K562 (cell line): ENCODE measurements at regions not wholly inside any gene's neighbourhood (a gene's known extent, or its start where the extent isn't known, plus 50 kb on each side); places are given as distances from the start of the nearest gene placed in this dataset.
A peak's percentile ranks its signal among the peaks of the same experiment; 100 is the strongest.

Experiments
- ATAC-seq: fragments of 200-7000 bp; cut with Tn5 transposase; 3 replicates; pipeline ENCODE4 v1.9.1; 2020; ENCODE audit warnings: moderate library complexity
- BruUV-seq: library from RNA; stranded (reverse); fragments of 400-500 nt; replicated peaks from 2 replicates; lab custom pipeline; 2021; lab: Mats Ljungman, UMichigan
- CTCF ChIA-PET: fragments of 300-600 bp; formaldehyde crosslinking; extraction: SDS; loops from one replicate; lab custom pipeline; 2021; ENCODE audit warnings: low intra/inter-chr PET ratio; lab: Yijun Ruan, JAX
- POLR2A ChIA-PET: fragments of 300-600, 350-650 bp; sonication (Branson Sonifier 250); formaldehyde crosslinking; extraction: SDS; loops from one replicate; lab custom pipeline; 2021; ENCODE audit warnings: antibody characterized with exemption, inconsistent platforms; lab: Yijun Ruan, JAX
- DNase-seq, 4 experiments: peaks; one replicate each; pipeline versions ENCODE4 v3.0.0 to v3.0.0-alpha.2; 2011 to 2018; ENCODE audit warnings: low spot score in 3 of 4, mixed read lengths in 3 of 4; ENCODE audit errors: extremely low read depth in 1 of 4
- FAIRE-seq: peaks from 2 replicates; lab custom pipeline; 2011; peaks lifted over from hg19 to GRCh38; lab: Jason Lieb, UNC
- H2AFZ ChIP-seq: 2 replicates; pipeline ENCODE4 v1.6.0; 2011; ENCODE audit warnings: low read depth, low read length, control low read depth, inconsistent platforms
- H3K27ac ChIP-seq: fragments of 200-600 bp; 3 replicates; pipeline ENCODE4 v1.8.0; 2011; ENCODE audit warnings: low read depth, mild to moderate bottlenecking, control low read depth, inconsistent platforms, low read length, moderate library complexity, mixed read lengths; ENCODE audit errors: extremely low read depth
- H3K27me3 ChIP-seq, 2 experiments: fragments of 300-600 bp in 1 of 2; 2 replicates in 1 of 2; 3 replicates in 1 of 2; pipeline versions ENCODE4 v1.6.0 to v1.8.0; 2011; ENCODE audit warnings: inconsistent platforms in 2 of 2, low read length in 2 of 2, mild to moderate bottlenecking in 1 of 2, mixed read lengths in 1 of 2, moderate library complexity in 1 of 2; ENCODE audit not compliant: control insufficient read depth in 2 of 2, insufficient read depth in 2 of 2
- H3K36me3 ChIP-seq: fragments of 300-600 bp; 3 replicates; pipeline ENCODE4 v1.8.0; 2011; ENCODE audit warnings: mild to moderate bottlenecking, low read length, inconsistent platforms; ENCODE audit not compliant: control insufficient read depth, insufficient read depth
- H3K4me1 ChIP-seq, 2 experiments: fragments of 200-600 bp in 1 of 2; replicated peaks in 1 of 2; 2 replicates in 1 of 2; 3 replicates in 1 of 2; pipeline versions ENCODE4 v1.5.1 to v1.8.0; 2011; ENCODE audit warnings: inconsistent platforms in 2 of 2, low read length in 2 of 2, mild to moderate bottlenecking in 1 of 2, mixed read lengths in 1 of 2, moderate library complexity in 1 of 2; ENCODE audit not compliant: control insufficient read depth in 2 of 2, insufficient read depth in 2 of 2
- H3K4me2 ChIP-seq: 2 replicates; pipeline ENCODE4 v1.6.1; 2011; ENCODE audit warnings: low read length, control low read depth, inconsistent platforms, mixed read lengths; ENCODE audit not compliant: insufficient read depth
- H3K4me3 ChIP-seq: fragments of 200-600 bp; sonication (generic), shearing (Covaris generic); 2 replicates; pipeline ENCODE4 v1.5.1; 2016; ENCODE audit warnings: control low read depth, inconsistent platforms
- H3K79me2 ChIP-seq: fragments of 200-600 bp; 3 replicates; pipeline ENCODE4 v1.8.0; 2011; ENCODE audit warnings: low read length, inconsistent platforms; ENCODE audit not compliant: control insufficient read depth, insufficient read depth
- H3K9ac ChIP-seq, 2 experiments: 2 replicates each; pipeline versions ENCODE4 v1.6.0 to v1.6.1; 2011; ENCODE audit warnings: low read depth in 2 of 2, low read length in 2 of 2, control low read depth in 1 of 2, inconsistent platforms in 1 of 2, mild to moderate bottlenecking in 1 of 2, mixed read lengths in 1 of 2; ENCODE audit not compliant: insufficient read depth in 1 of 2
- H3K9me1 ChIP-seq: one replicate; pipeline ENCODE4 v1.6.0; 2011; ENCODE audit warnings: inconsistent platforms, mild to moderate bottlenecking, low read length, moderate library complexity; ENCODE audit not compliant: control insufficient read depth, insufficient read depth
- H3K9me3 ChIP-seq: replicated peaks from 2 replicates; pipeline ENCODE4 v1.5.1; 2011; ENCODE audit warnings: low read depth, low read length, inconsistent platforms; ENCODE audit not compliant: control insufficient read depth, insufficient read depth
- H4K20me1 ChIP-seq: replicated peaks from 2 replicates; pipeline ENCODE4 v1.6.1; 2011; ENCODE audit warnings: low read length, inconsistent platforms, mixed read lengths; ENCODE audit not compliant: control insufficient read depth, insufficient read depth
- C11orf30 ChIP-seq: fragments of 450-650 bp; IDR thresholded peaks from 2 replicates; pipeline ENCODE4 v1.6.1; 2016; ENCODE audit warnings: low read depth, mild to moderate bottlenecking
- CBFA2T3 ChIP-seq: fragments of 450-650 bp; IDR thresholded peaks from 2 replicates; pipeline ENCODE4 v1.6.1; 2017
- ZKSCAN1 ChIP-seq: fragments of 150-350 bp; IDR thresholded peaks from 2 replicates; pipeline ENCODE4 v1.6.1; 2016; ENCODE audit warnings: low read depth, low read length
- WGBS: fragments of 100-300 bp; shearing (Covaris generic); methylation state at CpG from one replicate; pipeline ENCODE4 v1.1.6; 2016; ENCODE audit warnings: low coverage, mixed read lengths; ENCODE audit not compliant: insufficient coverage; ENCODE audit errors: missing lambda C conversion rate; 5-methylcytosine and 5-hydroxymethylcytosine counted together
- in situ Hi-C: fragments of 300-500 bp; cut with MboI; formaldehyde crosslinking; loops from 4 replicates; pipeline ENCODE4 v1.15.0; 2018; ENCODE audit warnings: inconsistent platforms, mixed read lengths
- intact Hi-C: fragments of 100-400 bp; cut with micrococcal nuclease; formaldehyde crosslinking; loops from 2 replicates; pipeline ENCODE4 v1.14.2; 2022
- TF ChIP-seq, protein P1 (sequence below): IDR thresholded peaks from 2 replicates; pipeline ENCODE4 v1.6.1; 2016; ENCODE audit warnings: missing genetic modification characterization, missing compliant biosample characterization

DNA sequence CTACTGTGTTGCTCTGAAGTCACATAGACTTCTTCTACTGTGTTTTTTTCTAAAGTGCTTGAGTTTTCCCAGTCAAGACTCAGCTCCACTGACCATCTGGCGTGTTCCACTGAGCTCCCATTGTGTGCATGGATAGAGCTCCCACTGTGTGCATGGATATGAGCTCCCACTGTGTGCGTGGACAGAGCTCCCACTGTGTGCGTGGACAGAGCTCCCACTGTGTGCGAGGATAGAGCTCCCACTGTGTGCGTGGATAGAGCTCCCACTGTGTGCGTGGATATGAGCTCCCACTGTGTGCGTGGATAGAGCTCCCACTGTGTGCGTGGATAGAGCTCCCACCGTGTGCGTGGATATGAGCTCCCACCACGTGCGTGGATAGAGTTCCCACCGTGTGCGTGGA lies 148.3 kb upstream of the ALKAL2 start:
- Histone ChIP-seq H3K36me3 (no peaks in the 10 kb centered on the region), H3K27ac (no peak overlapping the region), H3K4me2 (no peak overlapping the region), H4K20me1 (no peaks in the 10 kb centered on the region), H3K79me2 (no peaks in the 10 kb centered on the region), H3K9me1 (no peaks in the 10 kb centered on the region), H2AFZ (no peak overlapping the region), H3K4me3 (no peak overlapping the region), H3K9me3 (no peaks in the 10 kb centered on the region), H3K27me3 (peaks cover 0 to 26% of the 10 kb centered on the region in 2 experiments; a peak in 3 of 5 replicates), H3K9ac (no peak overlapping the region), H3K4me1 (no peaks in the 10 kb centered on the region)
- in situ Hi-C loops, result no loop called here
- intact Hi-C loops, result no loop called here
- no peak for FAIRE-seq
- 8% methylated on average over 11 of the region's 14 CpGs for WGBS
- CTCF ChIA-PET, result no interaction called here
- BruUV-seq, result no TSS peak
- DNase-seq, result no peak
- TF ChIP-seq C11orf30 (no peak), ZKSCAN1 (peak; percentile 94)
- POLR2A ChIA-PET, result no interaction called here
- ATAC-seq, result no peak

DNA sequence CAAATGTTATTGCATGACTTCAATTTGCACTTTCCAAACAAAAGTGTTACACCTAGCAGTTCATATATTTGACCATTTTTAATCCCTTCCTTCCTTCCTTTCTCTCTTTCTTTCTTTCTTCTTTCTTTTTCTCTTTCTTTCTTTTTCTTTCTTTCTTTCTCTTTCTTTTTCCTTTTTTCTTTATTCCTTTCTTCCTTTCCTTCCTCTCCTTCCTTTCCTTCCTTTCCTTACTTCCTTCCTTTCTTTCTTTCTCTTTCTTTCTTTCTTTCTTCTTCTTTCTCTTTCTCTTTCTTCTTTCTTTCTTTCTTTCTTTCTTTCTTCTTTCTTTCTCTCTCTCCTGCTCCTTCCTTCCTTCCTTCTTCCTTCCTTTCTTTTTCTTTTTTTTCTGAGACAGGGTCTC lies 146.7 kb upstream of the ALKAL2 start:
- Histone ChIP-seq H3K9ac (no peak overlapping the region), H3K9me1 (no peaks in the 10 kb centered on the region), H3K4me2 (no peak overlapping the region), H3K4me1 (no peaks in the 10 kb centered on the region), H3K4me3 (no peak overlapping the region), H4K20me1 (no peaks in the 10 kb centered on the region), H3K27ac (no peak overlapping the region), H3K79me2 (no peaks in the 10 kb centered on the region), H3K36me3 (no peaks in the 10 kb centered on the region), H2AFZ (no peak overlapping the region), H3K9me3 (no peaks in the 10 kb centered on the region), H3K27me3 (peaks cover 0 to 25% of the 10 kb centered on the region in 2 experiments; a peak in 4 of 5 replicates)
- ChIA-PET POLR2A (interaction anchor here (1.2 kb wide), 1 partner anchor 9 kb away, joined by 3 read pairs; no protein-coding TSS in a partner anchor), CTCF (interaction anchor here (0.7 kb wide), 1 partner anchor 204 kb away, joined by 3 read pairs; no protein-coding TSS in a partner anchor)
- ATAC-seq, result no peak
- no TSS peak for BruUV-seq
- no peak for FAIRE-seq
- in situ Hi-C loops (no loop called here), intact Hi-C loops (no loop called here)
- DNase-seq, result no peak
- no peak for TF ChIP-seq CBFA2T3
- TF ChIP-seq, protein P1, sequence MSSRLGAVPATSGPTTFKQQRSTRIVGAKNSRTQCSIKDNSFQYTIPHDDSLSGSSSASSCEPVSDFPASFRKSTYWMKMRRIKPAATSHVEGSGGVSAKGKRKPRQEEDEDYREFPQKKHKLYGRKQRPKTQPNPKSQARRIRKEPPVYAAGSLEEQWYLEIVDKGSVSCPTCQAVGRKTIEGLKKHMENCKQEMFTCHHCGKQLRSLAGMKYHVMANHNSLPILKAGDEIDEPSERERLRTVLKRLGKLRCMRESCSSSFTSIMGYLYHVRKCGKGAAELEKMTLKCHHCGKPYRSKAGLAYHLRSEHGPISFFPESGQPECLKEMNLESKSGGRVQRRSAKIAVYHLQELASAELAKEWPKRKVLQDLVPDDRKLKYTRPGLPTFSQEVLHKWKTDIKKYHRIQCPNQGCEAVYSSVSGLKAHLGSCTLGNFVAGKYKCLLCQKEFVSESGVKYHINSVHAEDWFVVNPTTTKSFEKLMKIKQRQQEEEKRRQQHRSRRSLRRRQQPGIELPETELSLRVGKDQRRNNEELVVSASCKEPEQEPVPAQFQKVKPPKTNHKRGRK, result peak; percentile 54; the same call in 1 of the 2 replicates
